Uterus (tissue), 2 donors: ENCODE measurements at regions not wholly inside any gene's neighbourhood (a gene's known extent, or its start where the extent isn't known, plus 50 kb on each side); places are given as distances from the start of the nearest gene placed in this dataset.

Experiments used
- POLR2A ChIP-seq, 2 donors: fragments of 450-650 bp; IDR thresholded peaks; one replicate each; pipeline ENCODE4 v1.6.1; 2016; ENCODE audit warnings: antibody characterized with exemption in 2 of 2, mild to moderate bottlenecking in 1 of 2, moderate library complexity in 1 of 2
- TF ChIP-seq, protein P1 (sequence below), 4 experiments: fragments of 200-600 bp in 2 of 4; fragments of 450-650 bp in 2 of 4; sonication (generic) in 2 of 4; IDR thresholded peaks; one replicate each; pipeline ENCODE4 v1.5.1; 2016 to 2019; ENCODE audit warnings: antibody characterized with exemption in 4 of 4, mild to moderate bottlenecking in 2 of 4, moderate library complexity in 1 of 4

- no peak for TF ChIP-seq POLR2A (IDR thresholded peaks at IDR 0.05)
- TF ChIP-seq, protein P1, sequence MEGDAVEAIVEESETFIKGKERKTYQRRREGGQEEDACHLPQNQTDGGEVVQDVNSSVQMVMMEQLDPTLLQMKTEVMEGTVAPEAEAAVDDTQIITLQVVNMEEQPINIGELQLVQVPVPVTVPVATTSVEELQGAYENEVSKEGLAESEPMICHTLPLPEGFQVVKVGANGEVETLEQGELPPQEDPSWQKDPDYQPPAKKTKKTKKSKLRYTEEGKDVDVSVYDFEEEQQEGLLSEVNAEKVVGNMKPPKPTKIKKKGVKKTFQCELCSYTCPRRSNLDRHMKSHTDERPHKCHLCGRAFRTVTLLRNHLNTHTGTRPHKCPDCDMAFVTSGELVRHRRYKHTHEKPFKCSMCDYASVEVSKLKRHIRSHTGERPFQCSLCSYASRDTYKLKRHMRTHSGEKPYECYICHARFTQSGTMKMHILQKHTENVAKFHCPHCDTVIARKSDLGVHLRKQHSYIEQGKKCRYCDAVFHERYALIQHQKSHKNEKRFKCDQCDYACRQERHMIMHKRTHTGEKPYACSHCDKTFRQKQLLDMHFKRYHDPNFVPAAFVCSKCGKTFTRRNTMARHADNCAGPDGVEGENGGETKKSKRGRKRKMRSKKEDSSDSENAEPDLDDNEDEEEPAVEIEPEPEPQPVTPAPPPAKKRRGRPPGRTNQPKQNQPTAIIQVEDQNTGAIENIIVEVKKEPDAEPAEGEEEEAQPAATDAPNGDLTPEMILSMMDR (IDR thresholded peaks at IDR 0.05), result no peak
Observed at GRCh38 chr13:86946734-86947133, 724.4 kb upstream of the SLITRK5 start.
